WTC11 (cell line): ENCODE measurements at regions not wholly inside any gene's neighbourhood (a gene's known extent, or its start where the extent isn't known, plus 50 kb on each side); places are given as distances from the start of the nearest gene placed in this dataset.

ENCODE experiments used
- ATAC-seq: fragments of 200-7000 bp; cut with Tn5 transposase; 2 replicates; pipeline ENCODE4 v1.10.0; 2021; ENCODE audit warnings: mild to moderate bottlenecking, moderate library complexity
- CTCF ChIA-PET: fragments of 300-600 bp; sonication (Branson Sonifier 250); formaldehyde crosslinking; loops from one replicate; lab custom pipeline; 2021; ENCODE audit warnings: antibody characterized with exemption; lab: Charles Lee
- POLR2A ChIA-PET: fragments of 350-600 bp; sonication (Branson Sonifier 250); formaldehyde crosslinking; loops from one replicate; lab custom pipeline; 2021; ENCODE audit warnings: antibody characterized with exemption; lab: Charles Lee
- DNase-seq: peaks from one replicate; pipeline ENCODE4 v3.0.0; 2021; ENCODE audit warnings: low spot score
- H3K27ac Mint-ChIP-seq: 2 replicates; pipeline ENCODE4 v1.8.0; 2021; ENCODE audit warnings: mixed read lengths
- H3K27me3 Mint-ChIP-seq: 2 replicates; pipeline ENCODE4 v1.8.0; 2021; ENCODE audit warnings: low read depth, mild to moderate bottlenecking, moderate library complexity, mixed read lengths
- H3K36me3 Mint-ChIP-seq: 2 replicates; pipeline ENCODE4 v1.8.0; 2021; ENCODE audit warnings: mixed read lengths
- H3K4me1 Mint-ChIP-seq: 2 replicates; pipeline ENCODE4 v1.8.0; 2022; ENCODE audit warnings: mixed read lengths
- H3K4me3 Mint-ChIP-seq: 2 replicates; pipeline ENCODE4 v1.8.0; 2021; ENCODE audit warnings: mild to moderate bottlenecking, moderate library complexity, mixed read lengths
- H3K9me3 Mint-ChIP-seq: 2 replicates; pipeline ENCODE4 v1.8.0; 2021; ENCODE audit warnings: mixed read lengths
- E2F4 ChIP-seq: sonication (generic); formaldehyde crosslinking; IDR thresholded peaks from 2 replicates; pipeline ENCODE4 v1.8.1; 2022; ENCODE audit warnings: low read depth, mild to moderate bottlenecking, moderate library complexity, missing genetic modification reagents, borderline replicate concordance
- FOXP1 ChIP-seq: sonication (generic); formaldehyde crosslinking; IDR thresholded peaks from 2 replicates; pipeline ENCODE4 v1.8.0; 2022; ENCODE audit warnings: missing genetic modification reagents, mild to moderate bottlenecking, moderate library complexity, borderline replicate concordance
- GTF2I ChIP-seq: fragments of 250-450 bp; sonication (Bioruptor Pico); conservative IDR thresholded peaks from 2 replicates; pipeline ENCODE4 v1.4.0; 2021; ENCODE audit warnings: mild to moderate bottlenecking
- IRF2 ChIP-seq: sonication (generic); formaldehyde crosslinking; IDR thresholded peaks from 2 replicates; pipeline ENCODE4 v1.8.0; 2022; ENCODE audit warnings: low read depth, missing genetic modification reagents, borderline replicate concordance
- NFE2L1 ChIP-seq: sonication (generic); formaldehyde crosslinking; IDR thresholded peaks from 2 replicates; pipeline ENCODE4 v1.8.1; 2023; ENCODE audit warnings: missing genetic modification reagents
- NR1H2 ChIP-seq: sonication (generic); formaldehyde crosslinking; IDR thresholded peaks from 2 replicates; pipeline ENCODE4 v1.9.0; 2021; ENCODE audit warnings: mild to moderate bottlenecking, moderate library complexity, missing genetic modification reagents
- PRRX2 ChIP-seq: fragments of 250-450 bp; sonication (Bioruptor Pico); IDR thresholded peaks from 2 replicates; pipeline ENCODE4 v1.8.0; 2021; ENCODE audit warnings: mild to moderate bottlenecking
- ZMAT4 ChIP-seq: fragments of 250-450 bp; sonication (Bioruptor Pico); IDR thresholded peaks from 2 replicates; pipeline ENCODE4 v1.9.0; 2021; ENCODE audit warnings: mild to moderate bottlenecking
- ZNF232 ChIP-seq: sonication (generic); formaldehyde crosslinking; IDR thresholded peaks from 2 replicates; pipeline ENCODE4 v1.8.0; 2022; ENCODE audit warnings: mild to moderate bottlenecking, missing genetic modification reagents
- ZNF281 ChIP-seq: sonication (generic); formaldehyde crosslinking; IDR thresholded peaks from 2 replicates; pipeline ENCODE4 v1.8.0; 2023; ENCODE audit warnings: mild to moderate bottlenecking, missing genetic modification reagents
- ZSCAN18 ChIP-seq: fragments of 250-450 bp; sonication (Bioruptor Pico); IDR thresholded peaks from 2 replicates; pipeline ENCODE4 v2.1.2; 2022; ENCODE audit warnings: mild to moderate bottlenecking, moderate library complexity
- TF ChIP-seq, protein P1 (sequence below): sonication (generic); formaldehyde crosslinking; IDR thresholded peaks from 2 replicates; pipeline ENCODE4 v1.8.1; 2023; ENCODE audit warnings: mild to moderate bottlenecking, missing genetic modification reagents, borderline replicate concordance
- TF ChIP-seq, protein P2 (sequence below): sonication (generic); formaldehyde crosslinking; IDR thresholded peaks from 2 replicates; pipeline ENCODE4 v1.8.0; 2022; ENCODE audit warnings: missing genetic modification reagents
- TF ChIP-seq, protein P3 (sequence below): fragments of 250-450 bp; sonication (Bioruptor Pico); IDR thresholded peaks from 2 replicates; pipeline ENCODE4 v1.9.0; 2021; ENCODE audit warnings: mild to moderate bottlenecking
- TF ChIP-seq, protein P4 (sequence below): sonication (generic); formaldehyde crosslinking; IDR thresholded peaks from 2 replicates; pipeline ENCODE4 v1.8.0; 2022; ENCODE audit warnings: mild to moderate bottlenecking, missing genetic modification reagents

DNA sequence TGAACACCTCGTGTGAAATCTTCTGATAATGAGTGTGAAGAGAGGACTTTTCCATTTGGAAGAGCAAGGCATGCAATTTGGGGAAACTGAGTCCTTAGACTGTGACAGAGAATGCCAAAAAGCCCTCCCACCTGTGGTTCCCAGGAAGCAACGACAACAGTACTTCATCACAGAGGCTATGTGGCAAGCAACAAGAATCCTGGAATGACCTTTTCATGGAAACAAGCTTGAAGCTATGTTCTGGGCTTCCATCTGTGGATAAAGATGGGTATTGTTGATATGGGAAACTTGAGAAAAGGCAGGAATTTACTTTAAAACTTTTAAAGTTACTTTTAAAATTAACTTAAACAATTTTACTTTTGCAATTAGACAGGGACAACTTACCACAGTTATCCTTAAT lies 131.2 kb upstream of the ANKH start (continued):
- TF ChIP-seq, protein P1, sequence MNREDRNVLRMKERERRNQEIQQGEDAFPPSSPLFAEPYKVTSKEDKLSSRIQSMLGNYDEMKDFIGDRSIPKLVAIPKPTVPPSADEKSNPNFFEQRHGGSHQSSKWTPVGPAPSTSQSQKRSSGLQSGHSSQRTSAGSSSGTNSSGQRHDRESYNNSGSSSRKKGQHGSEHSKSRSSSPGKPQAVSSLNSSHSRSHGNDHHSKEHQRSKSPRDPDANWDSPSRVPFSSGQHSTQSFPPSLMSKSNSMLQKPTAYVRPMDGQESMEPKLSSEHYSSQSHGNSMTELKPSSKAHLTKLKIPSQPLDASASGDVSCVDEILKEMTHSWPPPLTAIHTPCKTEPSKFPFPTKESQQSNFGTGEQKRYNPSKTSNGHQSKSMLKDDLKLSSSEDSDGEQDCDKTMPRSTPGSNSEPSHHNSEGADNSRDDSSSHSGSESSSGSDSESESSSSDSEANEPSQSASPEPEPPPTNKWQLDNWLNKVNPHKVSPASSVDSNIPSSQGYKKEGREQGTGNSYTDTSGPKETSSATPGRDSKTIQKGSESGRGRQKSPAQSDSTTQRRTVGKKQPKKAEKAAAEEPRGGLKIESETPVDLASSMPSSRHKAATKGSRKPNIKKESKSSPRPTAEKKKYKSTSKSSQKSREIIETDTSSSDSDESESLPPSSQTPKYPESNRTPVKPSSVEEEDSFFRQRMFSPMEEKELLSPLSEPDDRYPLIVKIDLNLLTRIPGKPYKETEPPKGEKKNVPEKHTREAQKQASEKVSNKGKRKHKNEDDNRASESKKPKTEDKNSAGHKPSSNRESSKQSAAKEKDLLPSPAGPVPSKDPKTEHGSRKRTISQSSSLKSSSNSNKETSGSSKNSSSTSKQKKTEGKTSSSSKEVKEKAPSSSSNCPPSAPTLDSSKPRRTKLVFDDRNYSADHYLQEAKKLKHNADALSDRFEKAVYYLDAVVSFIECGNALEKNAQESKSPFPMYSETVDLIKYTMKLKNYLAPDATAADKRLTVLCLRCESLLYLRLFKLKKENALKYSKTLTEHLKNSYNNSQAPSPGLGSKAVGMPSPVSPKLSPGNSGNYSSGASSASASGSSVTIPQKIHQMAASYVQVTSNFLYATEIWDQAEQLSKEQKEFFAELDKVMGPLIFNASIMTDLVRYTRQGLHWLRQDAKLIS (CRISPR knock-in tag) = no peak
- TF ChIP-seq PRRX2 (CRISPR knock-in tag) (no peak), FOXP1 (CRISPR knock-in tag) (no peak), NFE2L1 (CRISPR knock-in tag) (no peak), GTF2I (CRISPR knock-in tag) (no peak)
- TF ChIP-seq, all 79 proteins: peak for 0

DNA sequence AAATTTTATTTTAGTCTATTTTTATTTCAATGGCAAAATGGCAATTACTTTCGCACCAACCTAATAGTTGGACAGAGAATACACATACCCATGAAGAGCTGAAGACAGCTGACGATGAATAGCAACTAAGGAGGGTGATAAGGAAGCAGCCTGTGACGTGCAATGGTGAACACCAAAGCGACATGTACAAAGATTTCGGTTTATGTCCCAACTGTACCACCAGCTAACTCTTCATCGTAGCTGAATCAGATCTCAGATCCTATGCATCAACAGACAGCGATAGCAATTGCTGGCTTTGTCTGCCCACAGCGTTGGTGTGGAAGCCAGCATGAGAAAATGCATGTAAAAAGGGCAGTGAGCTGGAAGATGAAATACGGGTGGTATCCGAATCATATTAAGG lies 130.6 kb upstream of the ANKH start:
- TF ChIP-seq, protein P2, sequence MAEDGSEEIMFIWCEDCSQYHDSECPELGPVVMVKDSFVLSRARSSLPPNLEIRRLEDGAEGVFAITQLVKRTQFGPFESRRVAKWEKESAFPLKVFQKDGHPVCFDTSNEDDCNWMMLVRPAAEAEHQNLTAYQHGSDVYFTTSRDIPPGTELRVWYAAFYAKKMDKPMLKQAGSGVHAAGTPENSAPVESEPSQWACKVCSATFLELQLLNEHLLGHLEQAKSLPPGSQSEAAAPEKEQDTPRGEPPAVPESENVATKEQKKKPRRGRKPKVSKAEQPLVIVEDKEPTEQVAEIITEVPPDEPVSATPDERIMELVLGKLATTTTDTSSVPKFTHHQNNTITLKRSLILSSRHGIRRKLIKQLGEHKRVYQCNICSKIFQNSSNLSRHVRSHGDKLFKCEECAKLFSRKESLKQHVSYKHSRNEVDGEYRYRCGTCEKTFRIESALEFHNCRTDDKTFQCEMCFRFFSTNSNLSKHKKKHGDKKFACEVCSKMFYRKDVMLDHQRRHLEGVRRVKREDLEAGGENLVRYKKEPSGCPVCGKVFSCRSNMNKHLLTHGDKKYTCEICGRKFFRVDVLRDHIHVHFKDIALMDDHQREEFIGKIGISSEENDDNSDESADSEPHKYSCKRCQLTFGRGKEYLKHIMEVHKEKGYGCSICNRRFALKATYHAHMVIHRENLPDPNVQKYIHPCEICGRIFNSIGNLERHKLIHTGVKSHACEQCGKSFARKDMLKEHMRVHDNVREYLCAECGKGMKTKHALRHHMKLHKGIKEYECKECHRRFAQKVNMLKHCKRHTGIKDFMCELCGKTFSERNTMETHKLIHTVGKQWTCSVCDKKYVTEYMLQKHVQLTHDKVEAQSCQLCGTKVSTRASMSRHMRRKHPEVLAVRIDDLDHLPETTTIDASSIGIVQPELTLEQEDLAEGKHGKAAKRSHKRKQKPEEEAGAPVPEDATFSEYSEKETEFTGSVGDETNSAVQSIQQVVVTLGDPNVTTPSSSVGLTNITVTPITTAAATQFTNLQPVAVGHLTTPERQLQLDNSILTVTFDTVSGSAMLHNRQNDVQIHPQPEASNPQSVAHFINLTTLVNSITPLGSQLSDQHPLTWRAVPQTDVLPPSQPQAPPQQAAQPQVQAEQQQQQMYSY (CRISPR knock-in tag) = no peak
- TF ChIP-seq IRF2 (CRISPR knock-in tag) (no peak), ZNF281 (CRISPR knock-in tag) (no peak), E2F4 (CRISPR knock-in tag) (no peak), ZSCAN18 (CRISPR knock-in tag) (no peak), ZNF232 (no peak), NR1H2 (no peak), ZMAT4 (no peak)
- TF ChIP-seq, protein P3, sequence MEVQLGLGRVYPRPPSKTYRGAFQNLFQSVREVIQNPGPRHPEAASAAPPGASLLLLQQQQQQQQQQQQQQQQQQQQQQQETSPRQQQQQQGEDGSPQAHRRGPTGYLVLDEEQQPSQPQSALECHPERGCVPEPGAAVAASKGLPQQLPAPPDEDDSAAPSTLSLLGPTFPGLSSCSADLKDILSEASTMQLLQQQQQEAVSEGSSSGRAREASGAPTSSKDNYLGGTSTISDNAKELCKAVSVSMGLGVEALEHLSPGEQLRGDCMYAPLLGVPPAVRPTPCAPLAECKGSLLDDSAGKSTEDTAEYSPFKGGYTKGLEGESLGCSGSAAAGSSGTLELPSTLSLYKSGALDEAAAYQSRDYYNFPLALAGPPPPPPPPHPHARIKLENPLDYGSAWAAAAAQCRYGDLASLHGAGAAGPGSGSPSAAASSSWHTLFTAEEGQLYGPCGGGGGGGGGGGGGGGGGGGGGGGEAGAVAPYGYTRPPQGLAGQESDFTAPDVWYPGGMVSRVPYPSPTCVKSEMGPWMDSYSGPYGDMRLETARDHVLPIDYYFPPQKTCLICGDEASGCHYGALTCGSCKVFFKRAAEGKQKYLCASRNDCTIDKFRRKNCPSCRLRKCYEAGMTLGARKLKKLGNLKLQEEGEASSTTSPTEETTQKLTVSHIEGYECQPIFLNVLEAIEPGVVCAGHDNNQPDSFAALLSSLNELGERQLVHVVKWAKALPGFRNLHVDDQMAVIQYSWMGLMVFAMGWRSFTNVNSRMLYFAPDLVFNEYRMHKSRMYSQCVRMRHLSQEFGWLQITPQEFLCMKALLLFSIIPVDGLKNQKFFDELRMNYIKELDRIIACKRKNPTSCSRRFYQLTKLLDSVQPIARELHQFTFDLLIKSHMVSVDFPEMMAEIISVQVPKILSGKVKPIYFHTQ = no peak
- TF ChIP-seq, protein P4, sequence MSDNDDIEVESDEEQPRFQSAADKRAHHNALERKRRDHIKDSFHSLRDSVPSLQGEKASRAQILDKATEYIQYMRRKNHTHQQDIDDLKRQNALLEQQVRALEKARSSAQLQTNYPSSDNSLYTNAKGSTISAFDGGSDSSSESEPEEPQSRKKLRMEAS (CRISPR knock-in tag) = no peak
- ChIA-PET CTCF (interaction anchor here (1.1 to 3.4 kb wide), 4 partner anchors 104 to 317 kb away, joined by 3 to 52 read pairs (median 16); no protein-coding TSS in a partner anchor), POLR2A (no interaction called here)
- ATAC-seq (no peak), DNase-seq (no peak)
- Mint-ChIP-seq H3K9me3 (peaks cover 24% of the 10 kb centered on the region), H3K4me3 (no peak overlapping the region), H3K27ac (no peak overlapping the region), H3K27me3 (peaks cover 3% of the 10 kb centered on the region; the same call in 1 of the 2 replicates), H3K36me3 (peaks cover 15% of the 10 kb centered on the region), H3K4me1 (no peaks in the 10 kb centered on the region)
